Mesothelial cell of epicardium (in vitro differentiated cells): ENCODE measurements at regions not wholly inside any gene's neighbourhood (a gene's known extent, or its start where the extent isn't known, plus 50 kb on each side); places are given as distances from the start of the nearest gene placed in this dataset.

ENCODE experiments used
- DNase-seq, 2 experiments: peaks; one replicate each; pipeline ENCODE4 v3.0.0; 2021; ENCODE audit warnings: low spot score in 2 of 2; ENCODE audit not compliant: unreplicated experiment in 2 of 2
- H3K27ac Mint-ChIP-seq: 2 replicates; pipeline ENCODE4 v1.8.0; 2021; ENCODE audit warnings: mixed read lengths
- H3K27me3 Mint-ChIP-seq: 2 replicates; pipeline ENCODE4 v1.8.0; 2021; ENCODE audit warnings: low read depth, mixed read lengths
- H3K36me3 Mint-ChIP-seq: 2 replicates; pipeline ENCODE4 v1.8.0; 2021; ENCODE audit warnings: mixed read lengths
- H3K4me1 Mint-ChIP-seq: 2 replicates; pipeline ENCODE4 v1.8.0; 2021; ENCODE audit warnings: mixed read lengths
- H3K4me3 Mint-ChIP-seq: 2 replicates; pipeline ENCODE4 v1.8.0; 2021; ENCODE audit warnings: mild to moderate bottlenecking, moderate library complexity, mixed read lengths
- H3K9me3 Mint-ChIP-seq: 2 replicates; pipeline ENCODE4 v1.8.0; 2021; ENCODE audit warnings: mixed read lengths
- CTCF ChIP-seq: fragments of 200-600 bp; sonication (generic); IDR thresholded peaks from one replicate; pipeline ENCODE4 v1.5.0; 2021; ENCODE audit warnings: antibody characterized with exemption; ENCODE audit not compliant: unreplicated experiment

GRCh38 chr5:2903451-2904395 is 152.2 kb upstream of the IRX2 start:
- Mint-ChIP-seq H3K36me3 (no peaks in the 10 kb centered on the region), H3K9me3 (no peaks in the 10 kb centered on the region), H3K4me3 (no peak overlapping the region), H3K4me1 (peaks cover 14% of the 10 kb centered on the region), H3K27ac (no peak overlapping the region), H3K27me3 (peaks cover 1% of the 10 kb centered on the region)
- TF ChIP-seq CTCF, result no peak
- peak in 1 of 2 experiments; percentile 26 for DNase-seq

DNA sequence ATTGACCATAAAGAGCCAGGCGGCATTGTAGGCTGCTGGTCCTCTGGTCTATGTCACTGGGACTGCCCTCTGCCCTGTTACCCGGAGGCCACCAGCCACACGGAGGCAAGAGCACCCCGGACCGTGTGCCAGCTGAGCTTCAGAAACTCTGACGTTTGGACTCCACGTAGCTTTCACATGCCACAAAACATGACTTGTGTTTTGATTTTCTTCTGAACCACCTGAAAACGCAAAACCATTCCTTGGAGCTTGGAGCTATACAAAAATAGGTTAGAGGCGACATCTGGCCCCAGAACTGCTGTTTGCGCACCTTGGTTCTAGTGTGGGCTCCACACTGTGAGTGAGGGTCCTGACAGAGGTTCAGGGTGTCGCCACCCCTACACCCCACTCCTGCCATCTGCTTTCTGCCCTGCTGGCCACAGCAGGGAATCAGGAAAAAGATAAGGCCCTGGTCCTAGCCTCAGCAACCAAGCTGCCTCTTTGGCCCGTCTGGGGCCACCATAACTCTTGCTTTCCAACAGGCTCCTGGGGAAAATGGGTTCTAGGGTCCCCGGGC is 151.3 kb upstream of the IRX2 start:
- peaks cover 1% of the 10 kb centered on the region for H3K27me3 Mint-ChIP-seq
- no peak for TF ChIP-seq CTCF
- H3K4me1 Mint-ChIP-seq, result peaks cover 14% of the 10 kb centered on the region
- no peak overlapping the region for H3K4me3 Mint-ChIP-seq
- H3K36me3 Mint-ChIP-seq, result no peaks in the 10 kb centered on the region
- H3K27ac Mint-ChIP-seq, result no peak overlapping the region
- H3K9me3 Mint-ChIP-seq, result no peaks in the 10 kb centered on the region
- peak in 1 of 2 experiments; percentile 16 for DNase-seq

DNA sequence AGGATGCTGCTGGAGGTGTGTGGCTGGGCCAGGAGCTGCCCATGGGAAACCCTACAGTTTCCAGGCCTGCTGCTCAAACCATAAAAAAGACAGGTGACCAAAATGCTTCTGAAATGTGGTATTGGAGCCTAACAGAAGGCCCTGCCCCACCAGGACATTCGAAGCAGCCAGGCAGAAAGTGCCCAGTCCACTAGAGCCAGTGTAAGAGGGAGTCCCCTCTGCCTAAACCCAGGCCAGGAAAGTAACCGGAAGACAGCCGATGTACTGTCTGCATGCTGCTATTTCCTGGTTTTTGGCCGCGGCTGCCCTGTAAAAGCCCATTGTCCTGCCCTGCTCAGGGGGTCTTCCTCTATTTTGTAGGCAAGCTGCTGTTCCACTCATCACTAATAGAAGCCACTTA is 150.7 kb upstream of the IRX2 start:
- Mint-ChIP-seq H3K4me3 (no peak overlapping the region), H3K9me3 (no peaks in the 10 kb centered on the region), H3K27ac (no peak overlapping the region), H3K27me3 (peaks cover 1% of the 10 kb centered on the region), H3K4me1 (peaks cover 14% of the 10 kb centered on the region), H3K36me3 (no peaks in the 10 kb centered on the region)
- TF ChIP-seq CTCF, result no peak
- DNase-seq, result peak in 1 of 2 experiments; percentile 11

DNA sequence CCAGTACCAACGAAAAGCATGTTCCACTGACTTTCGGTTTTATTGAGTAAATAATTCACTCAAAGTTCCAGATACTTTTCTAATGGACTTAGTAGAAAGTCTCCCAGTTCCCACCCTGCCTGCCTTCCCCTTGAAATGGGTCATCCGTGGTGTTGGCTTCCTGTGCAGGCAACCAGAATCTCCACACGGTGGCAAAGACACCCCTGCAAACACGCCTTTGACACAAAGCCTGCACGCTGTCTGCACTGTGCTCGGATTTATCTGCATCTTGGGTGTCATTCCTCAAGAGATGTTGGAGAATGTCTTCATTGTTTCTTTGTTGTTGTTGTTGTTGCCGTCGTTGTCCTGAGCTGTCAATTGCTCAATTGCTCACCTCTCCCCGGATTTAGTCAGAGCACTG is 150.0 kb upstream of the IRX2 start:
- Mint-ChIP-seq H3K9me3 (no peaks in the 10 kb centered on the region), H3K27me3 (peaks cover 1% of the 10 kb centered on the region), H3K27ac (no peak overlapping the region), H3K36me3 (no peaks in the 10 kb centered on the region), H3K4me3 (no peak overlapping the region), H3K4me1 (peaks cover 12% of the 10 kb centered on the region)
- peak in 1 of 2 experiments; percentile 25 for DNase-seq
- TF ChIP-seq CTCF, result no peak

GRCh38 chr5:2901096-2901495 is 149.6 kb upstream of the IRX2 start:
- H3K27me3 Mint-ChIP-seq, result peaks cover 1% of the 10 kb centered on the region
- DNase-seq, result peak in 1 of 2 experiments; percentile 11
- no peaks in the 10 kb centered on the region for H3K36me3 Mint-ChIP-seq
- H3K9me3 Mint-ChIP-seq, result no peaks in the 10 kb centered on the region
- H3K4me3 Mint-ChIP-seq, result no peak overlapping the region
- H3K27ac Mint-ChIP-seq, result no peak overlapping the region
- H3K4me1 Mint-ChIP-seq, result peaks cover 9% of the 10 kb centered on the region
- no peak for TF ChIP-seq CTCF
